ENCODE measurements at regions not wholly inside any gene's neighbourhood (a gene's known extent, or its start where the extent isn't known, plus 50 kb on each side); places are given as distances from the start of the nearest gene placed in this dataset.

DNA sequence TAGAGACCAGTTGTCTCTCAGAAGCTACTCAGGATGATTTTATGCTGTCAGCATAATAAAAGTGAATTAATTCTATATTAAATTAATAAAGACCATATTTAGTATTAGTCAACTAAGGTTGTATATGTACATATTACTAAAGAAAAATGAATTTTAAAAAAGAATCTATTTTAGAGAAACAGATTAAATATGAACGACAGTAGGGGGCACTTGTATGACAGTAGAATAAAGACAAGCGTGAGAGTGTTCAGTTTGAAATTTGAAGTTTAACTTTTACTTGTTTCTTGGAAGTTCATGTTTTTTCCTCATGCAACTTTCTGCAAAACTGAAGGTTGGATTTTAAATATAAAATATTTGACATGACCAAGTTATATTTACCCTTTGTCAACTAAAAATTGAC lies 67.9 kb upstream of the MACF1 start:
- DNase-seq, result no peak

DNA sequence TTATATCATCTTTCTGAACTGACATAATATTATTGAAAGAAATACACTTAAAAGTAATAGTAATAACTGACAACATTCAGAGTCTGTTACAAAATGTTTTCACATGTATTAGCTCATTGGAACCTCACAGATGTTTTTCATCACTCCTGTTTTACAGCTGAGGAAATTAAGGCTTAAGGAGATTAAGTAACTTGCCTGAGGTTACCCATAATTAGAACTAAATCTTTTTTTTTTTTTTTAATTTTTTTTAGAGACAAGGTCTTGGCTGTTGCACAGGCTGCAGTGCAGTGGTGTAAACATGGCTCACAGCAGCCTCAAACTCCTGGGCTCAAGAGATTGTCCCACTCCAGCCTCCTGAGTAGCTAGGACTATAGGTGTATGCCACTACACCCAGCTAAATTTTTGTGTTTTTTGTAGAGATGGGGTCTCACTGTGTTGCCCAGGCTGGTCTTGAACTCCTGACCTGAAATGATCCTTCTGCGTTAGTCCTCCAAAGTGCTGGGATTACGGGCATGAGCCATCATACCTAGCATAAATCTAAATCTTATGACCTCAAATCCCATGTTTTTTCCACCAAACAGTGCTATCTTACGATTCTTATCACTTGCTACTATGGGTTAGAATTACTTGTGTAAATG lies 64.7 kb upstream of the MACF1 start:
- no peak for DNase-seq

DNA sequence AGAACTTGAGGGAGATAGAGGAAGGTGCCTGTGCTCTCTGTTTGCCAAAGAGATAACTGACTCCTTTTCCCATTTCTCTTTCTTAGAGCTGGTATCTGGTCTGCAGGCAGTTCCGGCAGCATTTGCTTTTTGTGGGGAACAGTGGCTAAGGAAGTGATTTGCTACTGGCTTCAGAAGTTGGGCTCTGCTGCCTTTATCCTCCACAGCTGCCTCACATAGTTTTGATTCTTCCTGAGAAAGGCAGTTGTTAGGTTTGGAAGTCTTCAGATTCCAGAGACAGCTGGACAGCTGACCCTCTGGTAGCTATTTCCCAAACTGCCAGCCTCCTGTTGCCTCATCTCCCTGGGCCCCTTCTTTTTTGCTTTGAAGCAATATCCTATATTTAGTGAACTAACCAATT lies 62.6 kb upstream of the MACF1 start:
- no peak for DNase-seq

DNA sequence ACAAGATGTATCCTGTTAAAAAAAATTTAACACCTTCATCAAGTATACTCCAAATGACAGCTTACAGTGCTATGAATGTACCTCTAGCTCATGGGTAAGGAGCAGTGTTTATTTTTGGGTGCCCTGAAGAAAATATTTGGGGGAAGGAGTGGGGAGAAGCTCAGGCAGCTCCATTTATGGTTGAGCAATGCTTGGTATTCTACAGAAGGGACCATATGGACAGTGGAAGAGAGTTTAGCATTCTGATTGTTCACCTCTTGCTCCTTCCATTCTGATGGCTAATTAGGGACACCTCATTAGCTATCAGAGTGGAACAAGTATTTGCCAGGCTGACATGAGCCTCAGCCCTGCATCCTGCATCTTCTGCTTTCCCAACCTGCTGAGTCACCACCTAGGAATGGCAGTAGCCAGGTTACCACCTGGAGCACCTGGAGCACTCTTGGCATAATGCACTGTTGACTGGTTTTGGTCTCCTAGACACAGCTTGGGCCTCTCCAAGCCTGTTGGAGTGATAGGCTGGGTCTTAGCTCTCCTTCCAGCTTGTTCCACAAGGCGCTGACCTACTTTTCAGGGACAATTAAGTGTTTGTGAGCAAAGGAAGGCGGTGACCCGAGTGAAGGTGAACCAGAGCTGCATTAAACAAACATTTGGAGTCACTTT lies 62.0 kb upstream of the MACF1 start:
- DNase-seq, result peak; percentile 76 to 84

DNA sequence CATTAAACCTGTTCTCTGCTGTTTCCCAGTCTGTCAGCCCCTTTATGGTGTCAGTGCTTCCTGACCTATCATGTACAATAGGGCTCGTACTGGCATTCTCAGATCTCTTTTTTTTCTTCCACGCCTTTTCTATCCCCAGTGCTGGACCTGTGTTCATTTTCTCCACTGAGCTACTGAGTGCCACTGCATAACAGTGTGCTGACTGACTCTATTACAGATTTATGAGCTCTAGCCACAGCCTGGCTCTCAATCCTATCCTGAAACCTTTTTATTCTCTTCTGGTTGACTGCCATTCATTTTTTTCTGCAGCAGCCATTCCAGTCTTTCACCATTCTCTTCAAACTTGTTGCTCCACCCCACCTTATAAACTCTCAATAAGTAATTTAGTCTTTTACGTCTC lies 59.6 kb upstream of the MACF1 start:
- DNase-seq, result no peak

DNA sequence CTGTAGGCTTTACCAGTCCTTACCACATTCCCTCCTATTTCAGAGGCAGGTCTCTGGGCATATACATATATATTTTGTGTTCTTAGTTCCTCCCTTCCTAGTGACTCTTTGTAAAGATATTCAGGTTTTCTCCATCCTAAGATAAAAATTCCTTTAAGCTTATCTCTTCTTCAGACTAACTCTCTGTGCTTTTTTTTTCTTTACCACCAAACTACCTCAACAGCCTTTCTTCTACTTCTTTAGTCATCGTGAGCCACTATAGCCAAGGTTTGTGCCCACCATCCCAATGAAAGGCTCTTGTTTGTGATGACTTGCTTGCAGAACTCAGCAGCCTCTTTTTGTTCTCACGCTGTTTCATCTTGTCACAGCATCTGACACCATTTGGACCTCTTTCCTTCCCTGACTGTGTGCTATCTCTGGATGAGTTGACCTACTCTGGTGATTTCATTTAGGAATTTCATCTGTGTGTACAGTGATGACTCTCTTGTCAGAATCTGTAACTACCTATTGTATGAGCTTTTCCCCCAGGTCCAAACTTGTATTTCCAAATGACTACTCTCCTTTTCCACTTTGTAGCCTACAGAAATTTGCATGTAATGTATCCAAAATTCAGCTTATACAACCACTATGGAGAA lies 59.0 kb upstream of the MACF1 start:
- no peak for DNase-seq

DNA sequence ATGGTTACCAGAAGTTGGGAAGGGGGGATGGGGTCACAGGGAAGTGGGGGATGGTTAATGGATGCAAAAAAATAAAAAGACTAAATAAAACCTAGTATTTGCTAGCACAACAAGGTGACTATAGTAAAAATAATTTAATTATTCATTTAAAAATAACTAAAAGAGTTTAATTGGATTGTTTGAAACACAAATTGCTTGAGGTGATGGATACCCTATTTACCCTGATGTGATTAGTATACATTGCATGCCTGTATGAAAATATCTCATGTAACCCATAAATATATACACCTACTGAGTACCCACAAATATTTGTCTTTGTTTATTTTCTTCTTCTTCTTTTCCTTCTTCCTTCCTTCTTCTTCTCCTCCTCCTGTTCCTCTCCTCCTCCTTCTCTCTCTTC lies 57.8 kb upstream of the MACF1 start:
- DNase-seq, result no peak

DNA sequence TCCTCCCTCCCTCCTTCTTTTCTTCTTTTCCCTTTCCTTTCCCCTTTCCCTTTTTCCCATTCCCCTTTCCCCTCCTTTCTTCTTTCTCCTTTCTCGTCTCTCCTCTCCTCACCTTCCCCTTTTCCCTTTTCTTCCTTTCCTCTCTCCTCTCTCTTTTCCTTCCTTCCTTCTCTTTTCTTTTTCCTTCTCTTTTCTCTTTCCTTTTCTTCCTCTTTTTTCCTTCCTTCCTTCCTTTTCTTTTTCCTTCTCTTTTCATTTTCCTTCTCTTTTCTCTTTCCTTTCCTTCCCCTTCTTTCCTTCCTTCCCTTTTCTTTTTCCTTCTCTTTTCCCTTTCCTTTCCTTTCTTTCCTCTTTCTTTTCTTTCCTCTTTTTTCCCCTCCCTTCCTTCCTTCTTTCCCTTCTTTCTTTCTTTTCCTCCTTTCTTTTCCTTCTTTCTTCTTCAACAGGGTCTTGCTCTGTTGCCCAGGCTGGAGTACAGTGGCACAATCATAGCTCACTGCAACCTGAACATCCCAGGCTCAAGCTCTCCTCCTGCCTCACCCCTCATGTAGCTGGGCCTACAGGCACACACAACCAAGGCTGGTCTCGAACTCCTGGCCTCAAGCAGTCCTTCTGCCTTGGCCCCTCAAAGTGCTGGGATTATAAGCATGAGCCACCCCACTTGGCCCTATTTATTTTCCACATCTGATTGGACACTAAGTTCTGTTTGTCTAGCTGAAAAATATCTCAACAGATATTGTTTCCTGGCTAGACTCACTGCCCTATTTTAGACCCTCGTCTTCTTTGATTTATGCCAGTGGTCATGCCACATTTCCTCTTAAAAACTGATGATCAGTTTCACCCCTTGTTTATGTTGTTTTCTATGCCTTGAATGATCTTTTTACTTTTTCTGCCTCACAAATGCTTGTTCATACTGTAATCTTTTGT lies 57.1 kb upstream of the MACF1 start:
- DNase-seq, result no peak

DNA sequence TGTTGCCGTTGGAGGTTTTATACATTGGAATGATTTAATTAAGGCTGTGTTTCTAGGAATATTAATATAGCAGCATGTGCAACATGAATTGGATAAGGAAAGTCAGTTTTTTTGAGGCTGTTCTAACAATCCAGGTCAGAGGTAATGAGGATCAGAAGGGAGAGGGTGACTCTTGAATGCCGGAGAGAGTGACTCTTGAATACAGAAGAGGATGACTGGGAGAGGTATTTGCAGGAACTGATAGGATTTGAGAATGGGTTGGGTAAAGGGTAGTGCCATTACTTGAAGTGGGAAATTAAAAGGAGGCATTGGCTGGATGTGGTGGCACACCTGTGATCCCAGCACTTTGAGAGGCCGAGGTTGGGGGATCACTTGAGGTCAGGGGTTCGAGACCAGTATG lies 55.6 kb upstream of the MACF1 start:
- no peak for DNase-seq

DNA sequence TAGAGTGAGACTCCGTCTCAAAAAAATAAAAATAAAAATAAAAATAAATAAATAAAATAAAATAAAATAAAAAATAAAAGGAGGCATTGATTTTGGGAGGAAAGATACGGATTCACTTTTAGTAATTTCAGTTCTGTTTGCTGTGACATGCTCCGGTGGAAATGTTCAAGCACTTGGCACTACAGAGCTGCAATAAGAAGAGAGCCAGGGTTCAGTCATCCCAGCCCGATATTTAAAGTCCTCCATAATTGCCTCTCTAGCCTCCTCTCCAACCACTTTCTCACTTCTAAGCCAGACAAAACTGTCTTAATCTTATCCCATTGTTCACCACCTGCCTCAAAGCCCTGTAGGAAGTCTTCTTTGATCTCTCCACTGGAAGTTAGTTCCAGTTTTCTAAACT lies 55.0 kb upstream of the MACF1 start:
- DNase-seq, result no peak

DNA sequence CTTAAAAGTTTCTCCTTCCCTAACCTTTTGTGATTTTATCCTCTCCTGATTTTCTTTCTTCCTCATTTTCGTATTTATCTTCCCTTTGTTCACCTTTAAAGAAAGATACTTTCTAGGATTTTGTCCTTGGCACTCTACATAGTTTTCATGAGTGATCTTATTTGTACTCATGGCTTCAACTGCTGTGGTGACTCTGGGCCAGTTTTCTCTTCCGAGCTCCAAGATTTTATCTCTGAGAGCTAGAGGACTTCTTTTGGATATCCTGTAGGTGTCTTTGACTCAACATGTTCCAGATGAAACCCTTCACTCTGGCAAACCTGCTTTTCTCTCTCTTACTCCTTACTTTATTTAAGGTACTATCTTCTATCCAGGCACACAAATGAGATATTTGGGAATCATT lies 53.7 kb upstream of the MACF1 start:
- no peak for DNase-seq

DNA sequence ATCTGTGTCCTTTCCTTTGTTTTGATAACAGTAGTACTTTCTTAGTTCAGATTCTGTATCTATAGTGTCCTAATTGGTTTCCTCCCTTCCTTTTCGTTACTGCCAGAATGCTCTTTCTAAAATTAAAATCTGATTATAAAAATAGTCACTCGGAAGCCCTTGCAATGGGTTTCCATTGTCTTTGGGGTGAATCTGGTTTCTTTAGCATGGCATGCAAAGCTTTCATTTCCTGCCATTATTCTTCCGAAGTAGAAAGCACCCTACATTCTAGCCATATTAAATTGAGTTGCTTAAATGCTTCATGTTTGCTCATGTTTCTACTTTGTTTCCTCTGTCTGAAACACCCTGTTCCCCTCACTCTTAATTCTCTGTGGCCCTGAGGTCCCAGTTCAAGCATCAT lies 53.2 kb upstream of the MACF1 start:
- no peak for DNase-seq

DNA sequence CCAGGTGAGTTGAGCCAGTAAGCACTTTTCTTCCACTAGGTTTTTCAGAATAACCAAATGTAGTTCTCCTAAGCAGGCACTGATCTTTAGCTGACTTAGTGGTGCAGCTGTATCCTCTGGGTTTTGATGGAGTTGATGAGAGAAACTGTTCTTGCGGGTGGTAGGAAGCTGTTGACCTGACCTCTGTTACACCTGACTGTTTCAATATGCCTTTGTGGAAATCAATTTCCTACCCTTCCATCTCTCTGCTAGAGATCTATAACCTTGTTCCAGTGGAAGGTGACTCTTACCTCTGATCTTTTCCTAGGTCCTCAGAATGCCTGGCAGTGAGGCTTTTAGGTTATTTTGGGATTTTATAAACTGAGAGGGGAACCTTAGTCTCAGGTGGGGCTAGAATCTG lies 51.6 kb upstream of the MACF1 start:
- no peak for DNase-seq

DNA sequence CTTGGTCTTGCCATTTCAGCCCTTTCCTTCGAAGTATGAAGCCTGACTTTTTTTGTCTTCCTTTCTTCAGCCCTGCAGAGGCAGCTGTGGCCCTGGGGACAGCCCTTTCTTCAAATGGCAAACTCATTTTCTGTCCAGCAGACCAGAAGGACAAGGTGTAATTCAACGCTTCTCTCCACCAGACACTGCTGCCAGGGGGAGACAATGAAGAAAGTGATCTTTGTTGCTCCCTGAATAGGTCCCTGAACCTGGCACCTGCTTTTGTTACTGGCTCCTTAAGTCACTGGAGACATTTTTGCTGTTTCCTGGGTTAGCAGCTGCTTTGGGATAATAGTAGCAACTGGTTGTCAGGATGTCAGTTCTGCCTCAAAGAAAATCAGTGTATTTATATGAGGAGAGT lies 50.8 kb upstream of the MACF1 start:
- DNase-seq, result no peak

DNA sequence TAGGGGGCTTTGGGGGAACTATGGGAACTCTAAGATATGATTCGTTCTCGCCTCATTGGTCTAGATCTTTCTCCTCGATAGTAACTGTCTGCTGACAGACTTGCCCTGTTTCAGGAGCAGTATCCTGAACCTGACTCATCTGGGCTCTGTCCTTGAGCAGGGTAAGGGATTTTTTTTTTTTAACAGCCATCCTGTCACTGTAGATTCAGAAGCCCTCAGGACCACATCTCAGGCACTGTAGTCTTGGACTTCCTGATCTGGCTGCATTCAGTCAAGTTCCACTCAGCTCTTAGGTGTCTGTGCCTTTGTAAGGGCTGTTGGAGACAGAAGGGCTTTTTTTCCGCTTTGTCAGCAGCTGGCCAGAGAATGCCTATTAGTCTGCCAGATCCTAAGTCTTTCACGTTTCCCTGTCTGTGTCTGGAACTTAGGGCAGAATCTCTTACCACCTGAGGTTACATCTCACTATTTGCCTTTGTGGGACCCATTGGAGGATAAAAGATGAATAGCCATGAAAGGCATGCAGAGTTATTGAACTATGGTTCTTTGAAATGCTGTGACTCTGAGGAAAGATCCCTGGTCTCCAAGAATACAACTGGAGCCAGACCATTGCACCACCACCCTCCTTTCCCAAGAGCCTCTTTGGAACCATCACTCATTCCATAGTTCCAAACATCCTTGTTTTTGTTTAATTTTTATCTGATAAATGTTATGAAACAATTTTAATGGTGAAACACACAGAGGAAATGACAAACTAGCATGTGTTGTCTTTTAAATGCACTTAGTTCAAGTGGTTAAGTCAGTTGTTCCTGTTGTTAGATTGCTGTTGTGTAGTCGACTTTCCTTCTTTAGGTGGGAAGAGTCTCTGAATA lies 49.7 kb upstream of the MACF1 start:
- DNase-seq, result peak; percentile 93 to 95

All from right lung (tissue), 2 donors.